HG03097 (cell line): ENCODE measurements at regions not wholly inside any gene's neighbourhood (a gene's known extent, or its start where the extent isn't known, plus 50 kb on each side); places are given as distances from the start of the nearest gene placed in this dataset.
"Not testable (repeated sequence)": the region's sequence is repeated elsewhere in the genome, so short reads cannot be mapped to it uniquely, and the experiment has no call there.

Experiments used
- ATAC-seq: cut with Tn5 transposase; IDR thresholded peaks from one replicate; pipeline ENCODE4 v1.9.1; 2021; ENCODE audit not compliant: unreplicated experiment, low FRiP score

DNA sequence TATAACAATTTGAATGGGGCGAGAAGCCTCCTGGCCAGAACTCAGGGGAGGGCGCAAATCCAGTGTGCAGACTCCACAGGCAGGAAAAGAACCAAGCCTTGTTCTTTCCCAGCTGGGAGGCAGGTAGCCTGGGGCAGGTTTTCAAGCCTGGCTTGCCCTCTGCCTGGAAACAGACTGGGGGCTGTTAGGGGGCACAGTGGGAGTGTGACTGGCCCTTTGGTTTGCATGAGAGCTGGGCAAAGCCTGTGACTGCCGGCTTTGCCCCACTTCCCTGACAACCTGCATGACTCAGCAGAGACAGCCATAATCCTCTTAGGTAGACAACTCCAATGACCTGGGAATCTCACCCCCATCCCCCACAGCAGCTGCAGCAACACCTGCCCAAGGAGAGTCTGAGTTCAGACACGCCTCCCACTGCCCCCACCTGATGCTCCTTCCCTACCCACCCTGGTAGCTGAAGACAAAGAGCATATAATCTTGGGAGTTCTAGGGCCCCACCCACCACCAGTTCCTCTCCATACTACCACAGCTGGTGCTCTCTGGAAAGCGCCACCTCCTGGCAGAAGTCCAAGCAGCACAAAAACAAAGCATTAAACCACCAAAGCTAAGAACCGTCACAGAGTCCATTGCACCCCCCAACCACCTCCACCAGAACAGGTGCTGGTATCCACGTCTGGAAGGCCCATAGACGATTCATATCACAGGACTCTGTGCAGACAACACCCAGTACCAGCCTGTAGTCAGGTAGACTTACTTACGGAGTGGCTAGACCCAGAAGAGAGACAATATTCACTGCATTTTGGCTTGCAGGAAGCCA is 402.5 kb downstream of the STK39 start:
- ATAC-seq: no peak

DNA sequence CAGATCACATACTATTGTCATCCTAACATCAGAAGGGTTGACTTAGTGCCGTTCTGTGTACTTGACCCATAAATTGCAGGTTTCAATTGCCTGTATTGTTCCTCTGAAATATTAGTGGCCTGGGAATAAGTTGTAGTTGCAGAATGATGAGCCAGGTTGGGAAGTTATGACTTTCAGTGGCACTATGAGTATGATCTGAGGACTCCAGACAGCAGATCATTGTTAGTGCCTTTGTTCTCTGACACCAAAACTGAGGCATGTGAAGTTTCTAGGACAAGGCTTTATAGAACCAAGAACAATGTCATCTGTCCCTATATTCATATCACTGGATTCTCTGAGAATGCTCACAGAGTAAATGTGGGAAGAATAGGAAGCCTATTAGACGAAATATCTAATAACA is 403.7 kb downstream of the STK39 start:
- no peak for ATAC-seq

DNA sequence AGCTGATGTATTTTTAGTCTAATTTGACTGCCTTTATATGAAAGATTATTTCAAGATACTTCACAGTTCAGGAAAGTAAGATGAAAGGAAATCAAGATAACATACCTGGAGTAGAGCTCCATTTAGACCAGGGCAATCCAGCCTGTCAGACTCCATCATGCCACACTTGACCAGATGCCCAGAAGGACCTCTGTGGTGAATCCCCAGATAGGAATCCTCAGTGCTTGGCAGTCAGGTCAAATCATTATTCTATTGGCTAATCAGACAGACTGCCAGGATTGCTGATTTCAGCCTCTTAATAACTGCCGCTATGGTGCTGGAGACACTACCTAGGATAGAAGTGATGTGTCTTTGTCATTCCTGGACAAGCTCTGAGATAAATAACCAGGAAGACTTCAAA is 404.2 kb downstream of the STK39 start:
- ATAC-seq: no peak

DNA sequence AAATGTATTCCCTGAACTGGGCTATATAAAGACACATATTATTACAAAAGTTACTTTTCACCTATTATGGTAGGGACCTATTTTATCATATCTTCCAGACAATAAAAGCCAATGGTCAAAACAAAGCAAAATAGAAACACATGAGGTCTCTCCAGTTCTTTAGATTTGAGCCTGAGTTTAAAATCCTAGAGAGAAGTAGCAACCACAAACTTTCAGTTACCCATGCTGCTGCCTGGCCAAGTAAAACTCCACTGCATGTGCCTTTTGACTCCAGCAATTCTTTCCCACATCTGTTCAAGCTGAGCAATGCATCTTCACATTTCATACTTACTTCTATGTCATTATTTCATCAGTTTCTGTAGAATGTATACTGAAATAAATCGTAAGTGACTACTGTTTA is 405.3 kb downstream of the STK39 start:
- no peak for ATAC-seq

DNA sequence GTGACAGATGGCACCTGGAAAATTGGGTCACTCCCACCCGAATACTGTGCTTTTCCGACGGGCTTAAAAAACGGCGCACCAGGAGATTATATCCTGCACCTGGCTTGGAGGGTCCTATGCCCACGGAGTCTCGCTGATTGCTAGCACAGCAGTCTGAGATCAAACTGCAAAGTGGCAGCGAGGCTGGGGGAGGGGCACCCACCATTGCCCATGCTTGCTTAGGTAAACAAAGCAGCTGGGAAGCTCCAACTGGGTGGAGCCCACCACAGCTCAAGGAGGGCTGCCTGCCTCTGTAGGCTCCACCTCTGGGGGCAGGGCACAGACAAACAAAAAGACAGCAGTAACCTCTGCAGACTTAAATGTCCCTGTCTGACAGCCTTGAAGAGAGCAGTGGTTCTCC is 412.1 kb downstream of the STK39 start:
- ATAC-seq: not testable (repeated sequence)

DNA sequence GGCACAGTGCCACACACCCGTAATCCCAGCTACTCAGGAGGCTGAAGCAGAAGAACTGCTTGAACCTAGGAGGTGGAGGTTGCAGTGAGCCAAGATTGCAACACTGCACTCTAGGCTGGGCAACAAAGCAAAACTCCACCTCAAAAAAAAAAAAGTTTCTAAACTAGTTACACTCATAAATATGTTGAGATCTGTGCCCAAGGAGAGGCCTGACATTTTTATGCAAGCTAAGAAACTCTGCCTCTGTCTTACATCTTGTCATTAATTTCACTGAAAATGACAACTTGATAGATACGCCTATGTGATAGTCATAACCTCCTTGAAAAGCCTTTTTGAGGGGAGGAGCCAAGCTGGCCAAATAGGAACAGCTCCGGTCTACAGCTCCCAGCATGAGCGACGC is 412.7 kb downstream of the STK39 start:
- no peak for ATAC-seq

DNA sequence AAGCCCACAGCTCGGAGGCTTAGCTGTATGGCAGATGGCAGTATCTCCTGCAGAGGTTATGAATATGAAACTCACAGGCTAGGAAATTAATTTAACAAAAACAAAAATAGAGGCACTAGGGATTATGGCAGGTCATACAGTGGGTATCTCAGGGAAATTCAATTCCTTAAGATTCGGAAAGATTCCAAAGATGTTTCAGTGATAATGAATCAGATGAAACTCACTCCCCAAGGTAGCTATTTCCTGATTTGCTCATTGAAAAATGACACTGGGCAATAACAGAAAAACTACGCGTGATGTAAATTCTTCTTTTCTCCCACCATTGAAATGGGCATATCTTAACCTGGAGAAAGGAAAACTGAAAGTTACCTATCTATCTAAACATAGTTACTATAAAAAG is 414.1 kb downstream of the STK39 start:
- no peak for ATAC-seq

DNA sequence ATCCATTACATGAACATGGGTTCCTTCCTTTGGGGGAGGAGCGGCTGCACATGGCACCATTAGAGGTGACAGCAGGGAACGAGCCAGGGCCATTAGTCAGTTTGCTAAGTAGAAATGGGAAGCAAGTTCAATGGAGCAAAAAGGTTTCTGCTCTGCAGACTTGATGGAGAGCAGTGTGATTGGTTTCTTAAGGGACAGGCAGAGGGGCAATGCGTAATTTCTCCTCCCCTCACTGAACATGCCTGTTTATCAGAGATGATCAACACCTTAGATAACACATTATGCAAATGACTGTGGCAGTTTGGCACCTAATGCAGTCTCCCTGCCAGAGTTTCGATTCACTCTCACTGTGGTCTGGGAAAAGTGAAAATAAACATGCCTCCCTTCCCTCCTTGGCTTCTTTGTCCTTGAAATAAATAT is 414.5 kb downstream of the STK39 start:
- no peak for ATAC-seq

DNA sequence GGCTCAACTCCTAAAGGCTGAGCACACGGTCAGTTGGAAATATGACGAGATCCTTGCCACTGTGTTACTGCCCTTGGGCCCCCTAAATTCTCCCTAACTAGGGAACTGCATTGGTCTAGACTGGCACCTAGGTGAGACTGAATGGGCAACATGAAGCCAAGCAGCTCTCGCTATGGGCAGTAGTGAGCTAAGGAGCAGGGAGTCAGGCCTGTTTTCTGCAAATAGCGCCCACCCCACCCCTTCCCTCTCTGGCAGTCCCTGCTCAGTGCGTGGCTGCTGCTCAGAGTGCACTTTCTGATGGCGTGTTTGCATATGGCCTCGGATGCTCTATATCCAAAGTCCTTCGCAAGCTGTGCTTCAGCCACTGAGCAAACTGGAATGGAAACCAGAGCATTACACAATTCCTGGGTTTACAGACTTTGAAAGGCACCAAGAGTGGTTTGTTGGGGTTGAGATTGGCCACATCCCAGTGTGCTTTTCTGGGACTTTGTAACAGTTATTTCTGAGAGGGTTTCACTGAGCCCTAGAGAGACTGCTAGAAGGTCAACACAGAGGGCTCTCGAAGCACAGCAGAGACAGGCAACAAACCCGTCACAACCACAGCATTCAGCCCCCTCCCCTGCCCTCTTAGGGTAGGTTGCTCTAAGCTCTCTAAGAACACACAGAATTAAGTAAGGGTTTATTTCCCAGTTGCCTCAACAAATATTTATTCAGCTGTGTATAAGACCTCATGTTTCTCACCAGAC is 419.9 kb downstream of the STK39 start:
- ATAC-seq: no peak

DNA sequence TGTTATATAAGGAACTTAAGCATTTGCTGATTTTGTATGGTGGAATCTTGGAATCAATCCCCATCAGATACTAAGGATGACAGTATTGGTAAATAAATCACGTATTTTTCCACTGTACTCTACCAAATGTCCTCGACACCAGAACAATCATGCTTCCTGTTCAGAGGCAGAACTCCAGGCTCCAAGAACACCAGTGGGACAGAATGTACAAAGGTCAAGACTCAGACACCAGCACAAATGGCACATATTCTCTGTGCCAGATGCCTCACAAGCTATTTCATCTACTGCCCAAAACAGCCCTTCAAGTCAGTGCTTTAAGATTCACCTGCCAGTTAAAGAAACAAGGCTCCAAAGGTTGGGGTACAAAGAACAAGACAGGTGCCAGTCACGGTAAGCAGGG is 420.5 kb downstream of the STK39 start:
- ATAC-seq: no peak

DNA sequence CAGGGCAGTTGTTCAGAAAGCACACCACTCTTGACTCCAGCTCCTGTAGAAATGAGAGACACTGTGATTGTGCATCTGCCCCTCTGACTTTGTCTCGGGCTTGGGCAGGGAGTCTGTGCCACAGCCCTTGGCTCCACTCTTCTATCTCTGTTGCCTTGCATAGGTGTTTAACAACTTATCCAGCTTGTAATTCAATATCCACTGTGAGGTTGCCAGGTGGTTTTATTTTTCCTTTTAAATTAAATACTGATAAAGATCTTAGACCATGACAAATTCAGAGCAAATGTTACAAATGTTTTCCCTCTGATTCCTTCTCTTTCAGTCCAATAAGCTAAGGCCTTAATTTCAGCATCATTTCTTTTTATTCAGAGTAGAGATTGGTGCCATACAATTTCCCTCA is 421.7 kb downstream of the STK39 start:
- no peak for ATAC-seq

DNA sequence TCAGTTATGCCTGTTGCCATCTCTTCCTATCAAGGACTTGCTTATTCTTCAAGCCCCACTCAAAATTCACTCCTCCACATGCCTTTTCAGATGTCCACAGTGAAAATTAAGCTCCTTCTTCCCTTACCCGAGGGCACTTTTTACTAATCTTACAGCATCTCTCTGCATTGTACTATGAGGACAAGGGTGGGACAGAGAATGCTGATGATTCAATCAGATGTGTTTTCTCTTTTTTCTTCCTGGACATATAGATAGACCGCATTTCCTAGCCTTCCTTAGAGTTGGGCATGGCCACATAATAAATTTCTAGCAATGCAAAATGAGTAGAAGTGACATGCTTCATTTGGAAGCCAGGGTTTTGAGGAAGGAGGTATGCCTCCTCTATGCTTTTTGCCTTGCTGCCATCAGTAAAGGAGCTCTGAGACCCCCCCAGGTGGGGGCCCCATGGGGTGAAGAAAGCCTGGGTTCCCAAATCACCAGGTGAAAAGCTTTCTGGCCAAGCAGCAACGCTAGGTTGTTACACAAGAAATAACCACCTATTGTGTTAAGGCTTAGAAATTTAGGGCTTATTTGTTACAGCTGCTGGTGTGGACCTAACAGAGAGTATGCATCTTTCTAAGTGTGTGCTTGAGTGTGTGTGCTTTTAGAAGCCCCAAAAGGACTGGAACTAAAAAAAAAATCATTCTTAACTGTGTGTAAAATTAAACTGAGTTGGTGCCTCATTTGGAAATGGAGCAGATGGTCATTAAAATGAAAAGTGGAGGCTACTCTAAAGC is 424.5 kb downstream of the STK39 start:
- ATAC-seq: no peak

DNA sequence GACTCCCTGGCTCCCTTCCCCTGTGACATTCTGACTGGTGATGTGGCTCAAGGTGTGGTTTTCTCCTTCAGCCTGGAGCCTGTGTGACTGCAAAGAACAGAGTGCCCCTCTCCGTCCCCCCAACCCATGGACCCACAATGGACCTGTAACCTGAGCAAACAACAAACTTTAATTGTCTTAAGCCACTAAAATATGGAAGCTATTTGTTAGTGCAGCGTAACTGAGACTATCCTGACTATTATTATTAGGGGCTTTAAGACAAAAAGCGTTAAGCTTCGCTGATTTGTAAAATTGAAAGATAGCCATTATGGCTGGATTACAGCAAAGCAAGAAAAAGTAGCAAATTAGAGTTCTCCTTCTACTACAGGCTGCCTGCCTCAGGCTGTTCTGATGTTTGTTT is 426.9 kb downstream of the STK39 start:
- ATAC-seq: no peak

DNA sequence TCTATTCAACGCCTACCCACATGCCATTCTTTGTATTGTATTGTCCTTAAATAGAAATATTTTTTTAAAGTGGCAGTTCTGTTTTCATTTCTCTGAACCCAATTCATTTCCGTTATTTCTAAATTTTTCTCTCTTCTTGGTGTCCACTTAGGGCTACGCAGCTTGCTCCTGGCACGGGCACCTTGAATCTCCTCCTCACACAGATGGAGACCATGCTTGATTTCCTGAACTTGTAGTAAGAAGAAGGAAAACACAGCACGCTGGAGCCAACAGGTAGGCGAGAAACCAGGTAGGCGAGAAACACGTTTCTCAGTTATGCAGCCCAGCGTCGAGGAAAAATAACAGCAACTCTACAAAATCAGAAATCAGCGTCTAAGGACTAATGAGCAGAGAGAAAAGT is 428.9 kb downstream of the STK39 start:
- no peak for ATAC-seq

DNA sequence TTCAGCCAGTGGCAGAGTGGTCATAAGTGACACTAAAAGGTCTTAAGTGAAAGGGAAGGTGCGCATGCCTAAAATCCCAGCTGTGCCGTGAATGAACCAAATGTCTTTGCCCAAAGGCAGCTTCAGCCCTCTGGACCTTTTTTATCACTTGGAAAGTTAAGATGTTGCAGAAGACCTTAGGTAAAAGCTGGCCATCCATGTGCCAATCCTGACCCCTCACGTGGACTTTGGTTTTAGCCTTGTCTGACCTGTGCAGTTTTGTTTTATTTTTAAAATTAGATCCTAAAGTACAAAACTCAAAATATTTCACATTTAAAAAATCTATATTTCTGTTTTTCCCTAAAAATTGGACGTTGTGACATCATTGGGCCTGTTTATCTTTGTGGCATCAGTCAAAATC is 429.5 kb downstream of the STK39 start:
- ATAC-seq: no peak

DNA sequence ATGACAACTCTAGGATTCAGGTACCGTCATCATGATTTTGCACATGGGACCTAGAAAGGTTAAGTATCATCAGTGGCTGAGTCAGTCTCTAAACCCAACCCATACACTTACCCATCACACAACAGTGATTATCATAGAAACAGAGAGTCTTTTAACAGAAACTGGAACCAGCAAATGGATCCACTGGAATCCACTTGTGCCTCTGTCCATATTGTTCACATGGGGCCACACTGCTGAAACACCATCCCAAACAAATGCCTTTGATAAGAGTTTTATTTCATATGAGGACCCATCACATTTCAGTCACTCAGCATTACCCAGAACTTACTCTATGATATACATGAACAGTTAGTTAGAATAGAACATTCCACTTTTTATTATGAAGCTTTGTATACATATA is 430.0 kb downstream of the STK39 start:
- ATAC-seq: no peak

DNA sequence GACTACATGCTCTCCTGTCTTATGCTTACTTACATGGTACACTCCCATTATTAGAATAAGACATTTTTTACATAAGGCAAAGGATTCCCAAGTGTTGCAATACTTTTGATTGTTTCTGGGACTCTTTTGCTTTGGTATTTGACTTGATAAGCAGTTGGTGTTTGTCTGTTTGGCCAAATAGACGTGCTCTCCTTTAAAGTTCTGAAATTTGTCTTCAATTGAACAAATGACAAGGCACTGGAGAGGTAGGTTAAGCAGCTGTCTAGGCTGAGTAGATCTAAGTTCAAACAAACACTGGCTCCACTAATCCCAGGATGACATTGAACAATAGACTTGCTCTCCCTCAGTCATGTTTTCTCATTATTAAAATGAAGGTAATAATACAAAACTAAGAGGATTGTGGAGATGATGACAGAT is 430.5 kb downstream of the STK39 start:
- ATAC-seq: no peak

DNA sequence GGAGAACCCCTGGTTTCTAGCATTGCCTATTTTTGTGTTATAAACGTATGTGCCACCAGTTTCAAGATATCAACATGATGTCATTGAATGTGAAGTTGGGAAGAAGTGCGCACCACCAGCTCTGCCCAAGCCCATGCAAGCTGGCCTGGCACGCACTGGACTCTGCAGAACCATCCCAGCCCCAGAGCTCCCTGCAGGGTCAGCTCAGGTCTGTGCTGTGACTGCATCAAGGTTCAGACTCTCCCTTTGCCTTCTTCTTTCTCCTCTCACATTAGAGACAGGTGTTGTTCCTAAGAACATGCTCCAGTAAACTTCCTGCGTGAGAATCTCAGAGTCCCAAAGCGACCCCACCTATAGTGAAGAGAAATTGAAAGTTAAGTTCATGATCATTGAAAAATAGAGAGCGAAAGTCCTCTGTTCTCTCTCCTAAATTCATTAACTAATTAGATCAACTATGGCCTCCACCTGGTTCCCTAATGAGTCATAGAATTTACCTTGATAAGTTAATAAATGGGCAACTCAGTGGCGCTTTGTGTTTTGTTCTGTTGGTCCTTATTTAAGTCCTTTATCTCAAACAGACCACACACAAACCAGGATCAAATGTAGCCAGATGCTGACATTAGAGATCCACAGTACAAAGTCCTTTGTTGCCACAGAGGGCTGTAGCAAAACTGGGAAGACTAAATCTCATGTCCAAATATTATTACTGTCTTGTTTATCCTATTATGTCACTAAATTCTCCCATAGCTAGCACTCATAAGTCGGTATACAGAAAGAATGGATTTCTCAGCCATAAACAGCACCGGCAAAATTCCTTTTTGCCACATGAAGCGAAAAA is 432.3 kb downstream of the STK39 start:
- peak; percentile 80 for ATAC-seq

DNA sequence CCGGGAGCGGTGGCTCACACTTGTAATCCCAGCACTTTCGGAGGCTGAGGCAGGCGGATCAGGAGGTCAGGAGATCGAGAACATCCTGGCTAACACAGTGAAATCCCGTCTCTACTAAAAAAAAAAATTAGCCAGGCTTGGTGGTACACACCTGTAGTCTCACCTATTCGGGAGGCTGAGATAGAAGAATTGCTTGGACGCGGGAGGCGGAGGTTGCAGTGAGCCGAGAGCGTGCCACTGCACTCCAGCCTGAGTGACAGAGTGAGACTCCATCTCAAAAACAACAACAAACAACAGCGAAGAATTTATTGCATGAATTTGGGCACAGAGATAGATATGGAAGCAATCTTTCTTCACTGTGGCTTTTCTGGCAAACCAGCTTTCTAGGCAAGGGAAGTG is 432.9 kb downstream of the STK39 start:
- not testable (repeated sequence) for ATAC-seq

DNA sequence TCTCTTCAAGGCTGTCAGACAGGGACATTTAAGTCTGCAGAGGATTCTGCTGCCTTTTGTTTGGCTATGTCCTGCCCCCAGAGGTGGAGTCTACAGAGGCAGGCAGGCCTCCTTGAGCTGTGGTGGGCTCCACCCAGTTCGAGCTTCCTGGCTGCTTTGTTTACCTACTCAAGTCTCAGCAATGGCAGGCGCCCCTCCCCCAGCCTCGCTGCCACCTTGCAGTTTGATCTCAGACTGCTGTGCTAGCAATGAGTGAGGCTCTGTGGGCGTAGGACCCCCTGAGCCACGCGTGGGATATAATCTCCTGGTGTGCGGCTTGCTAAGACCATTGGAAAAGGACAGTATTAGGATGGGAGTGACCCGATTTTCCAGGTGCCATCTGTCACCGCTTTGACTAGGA is 437.6 kb downstream of the STK39 start:
- ATAC-seq: not testable (repeated sequence)
